ENCODE measurements at regions not wholly inside any gene's neighbourhood (a gene's known extent, or its start where the extent isn't known, plus 50 kb on each side); places are given as distances from the start of the nearest gene placed in this dataset.

DNA sequence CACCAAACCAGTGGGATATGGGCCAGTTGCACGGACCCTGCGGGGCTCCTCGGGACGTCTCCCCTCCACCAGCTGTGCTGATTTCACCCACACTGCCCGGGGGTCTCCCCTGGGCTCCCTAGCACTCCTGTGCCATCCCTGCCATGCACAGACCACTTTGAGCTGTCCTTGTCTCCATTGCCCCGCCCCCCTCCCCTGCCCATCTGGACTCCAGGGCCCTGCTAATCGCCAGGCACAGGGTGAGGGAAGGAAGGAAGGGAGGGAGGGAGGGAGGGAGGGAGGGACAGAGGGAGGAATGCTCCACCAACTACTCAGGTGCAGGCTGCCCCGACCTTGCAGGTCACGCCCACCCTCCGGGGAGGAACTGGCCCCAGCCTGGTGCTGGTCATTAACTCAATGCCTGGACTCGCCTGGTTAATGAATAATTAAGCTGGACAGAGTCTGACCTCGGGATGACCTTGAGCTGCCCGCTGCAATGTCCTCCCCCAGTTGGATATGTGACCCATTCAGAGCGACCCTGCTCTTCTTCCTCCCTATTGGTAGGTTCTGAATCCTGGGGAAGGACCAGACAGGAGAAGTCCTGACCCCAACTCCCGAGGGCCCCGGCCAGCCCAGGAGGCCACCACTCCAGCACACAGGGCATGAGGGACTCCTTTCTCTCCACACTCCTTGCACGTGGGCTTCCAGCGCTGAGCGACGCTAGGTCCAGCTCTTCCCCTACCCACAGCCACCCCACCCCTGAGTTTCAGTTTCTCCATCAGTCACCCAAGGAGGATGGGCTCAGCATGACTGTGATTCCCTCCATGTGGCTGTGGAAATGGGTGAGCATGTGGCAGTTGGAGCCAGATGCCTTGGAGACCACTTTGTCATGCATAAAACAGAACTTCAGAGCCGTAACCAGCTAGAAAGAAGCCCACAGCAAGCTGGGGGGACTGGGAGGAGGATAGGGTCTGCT, 62.1 kb downstream of the C9orf50 start:
- no peak overlapping the region for H3K27ac ChIP-seq (ENCODE audit: low read depth in 1 of 2, low read length in 1 of 2)
- H3K9ac ChIP-seq (ENCODE audit: insufficient read depth in 1 of 2, low read length in 2 of 2), result no peak overlapping the region
- H3K36me3 ChIP-seq (ENCODE audit: control insufficient read depth in 4 of 4, insufficient read depth in 4 of 4, low read length in 4 of 4), result no peaks in the 10 kb centered on the region
- TF ChIP-seq, protein P1, sequence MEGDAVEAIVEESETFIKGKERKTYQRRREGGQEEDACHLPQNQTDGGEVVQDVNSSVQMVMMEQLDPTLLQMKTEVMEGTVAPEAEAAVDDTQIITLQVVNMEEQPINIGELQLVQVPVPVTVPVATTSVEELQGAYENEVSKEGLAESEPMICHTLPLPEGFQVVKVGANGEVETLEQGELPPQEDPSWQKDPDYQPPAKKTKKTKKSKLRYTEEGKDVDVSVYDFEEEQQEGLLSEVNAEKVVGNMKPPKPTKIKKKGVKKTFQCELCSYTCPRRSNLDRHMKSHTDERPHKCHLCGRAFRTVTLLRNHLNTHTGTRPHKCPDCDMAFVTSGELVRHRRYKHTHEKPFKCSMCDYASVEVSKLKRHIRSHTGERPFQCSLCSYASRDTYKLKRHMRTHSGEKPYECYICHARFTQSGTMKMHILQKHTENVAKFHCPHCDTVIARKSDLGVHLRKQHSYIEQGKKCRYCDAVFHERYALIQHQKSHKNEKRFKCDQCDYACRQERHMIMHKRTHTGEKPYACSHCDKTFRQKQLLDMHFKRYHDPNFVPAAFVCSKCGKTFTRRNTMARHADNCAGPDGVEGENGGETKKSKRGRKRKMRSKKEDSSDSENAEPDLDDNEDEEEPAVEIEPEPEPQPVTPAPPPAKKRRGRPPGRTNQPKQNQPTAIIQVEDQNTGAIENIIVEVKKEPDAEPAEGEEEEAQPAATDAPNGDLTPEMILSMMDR (IDR thresholded peaks at IDR 0.05; ENCODE audit: control extremely low read depth, extremely low read depth), result no peak
- WGBS, 2 donors, result 66 to 69% methylated on average over 19 to 21 of the region's 21 CpGs
- no peak overlapping the region for H3K4me3 ChIP-seq
- no peaks in the 10 kb centered on the region for H3K27me3 ChIP-seq (ENCODE audit: control insufficient read depth in 3 of 3, insufficient read depth in 3 of 3, low read length in 2 of 3)
- H3K9me3 ChIP-seq (ENCODE audit: control insufficient read depth in 4 of 4, insufficient read depth in 3 of 4, low read length in 3 of 4), result no peaks in the 10 kb centered on the region
- DNase-seq, result peak in 2 of 3 donors; percentile 49 to 52
- ATAC-seq (ENCODE audit: insufficient read depth, low FRiP score), result no peak
- H3K4me1 ChIP-seq (ENCODE audit: control insufficient read depth in 5 of 5, insufficient read depth in 5 of 5, low read length in 5 of 5), result peaks cover 0 to 59% (median 25%) of the 10 kb centered on the region in 5 donors

DNA sequence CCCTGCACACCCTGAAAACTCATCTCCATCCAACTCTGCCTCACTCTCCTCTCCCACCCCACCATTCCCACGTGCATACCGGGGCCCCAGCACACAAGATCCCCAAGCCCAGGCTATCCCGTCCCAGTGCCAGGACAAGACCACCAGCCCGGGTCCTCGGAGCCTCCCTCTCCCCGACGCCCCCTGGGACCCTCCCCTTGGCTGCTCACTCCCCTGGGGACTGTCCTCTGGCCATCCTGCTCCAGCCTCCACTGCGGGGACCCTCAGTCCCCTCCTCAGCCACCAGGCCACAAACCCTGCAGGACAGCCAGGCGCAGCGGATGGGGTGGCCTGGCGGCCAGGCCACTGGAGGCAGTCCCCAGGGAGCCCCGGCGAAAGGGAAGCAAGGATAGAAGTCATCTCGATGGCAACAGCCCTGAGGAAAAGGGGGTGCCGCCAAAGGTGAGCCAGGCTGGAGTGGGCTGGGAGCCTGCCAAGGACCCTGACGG, 62.8 kb downstream of the C9orf50 start:
- H3K9ac ChIP-seq (ENCODE audit: insufficient read depth in 1 of 2, low read length in 2 of 2), result no peak overlapping the region
- 71 to 73% methylated on average over 14 to 16 of the region's 16 CpGs for WGBS, 2 donors
- no peaks in the 10 kb centered on the region for H3K27me3 ChIP-seq (ENCODE audit: control insufficient read depth in 3 of 3, insufficient read depth in 3 of 3, low read length in 2 of 3)
- H3K4me3 ChIP-seq, result no peak overlapping the region
- H3K27ac ChIP-seq (ENCODE audit: low read depth in 1 of 2, low read length in 1 of 2), result no peak overlapping the region
- H3K9me3 ChIP-seq (ENCODE audit: control insufficient read depth in 4 of 4, insufficient read depth in 3 of 4, low read length in 3 of 4), result no peaks in the 10 kb centered on the region
- TF ChIP-seq, protein P1 (IDR thresholded peaks at IDR 0.05; ENCODE audit: control extremely low read depth, extremely low read depth), result no peak
- DNase-seq, result peak in 1 of 3 donors; percentile 28
- H3K4me1 ChIP-seq (ENCODE audit: control insufficient read depth in 5 of 5, insufficient read depth in 5 of 5, low read length in 5 of 5), result peaks cover 0 to 59% (median 25%) of the 10 kb centered on the region in 5 donors
- no peak for ATAC-seq (ENCODE audit: insufficient read depth, low FRiP score)
- H3K36me3 ChIP-seq (ENCODE audit: control insufficient read depth in 4 of 4, insufficient read depth in 4 of 4, low read length in 4 of 4), result no peaks in the 10 kb centered on the region

DNA sequence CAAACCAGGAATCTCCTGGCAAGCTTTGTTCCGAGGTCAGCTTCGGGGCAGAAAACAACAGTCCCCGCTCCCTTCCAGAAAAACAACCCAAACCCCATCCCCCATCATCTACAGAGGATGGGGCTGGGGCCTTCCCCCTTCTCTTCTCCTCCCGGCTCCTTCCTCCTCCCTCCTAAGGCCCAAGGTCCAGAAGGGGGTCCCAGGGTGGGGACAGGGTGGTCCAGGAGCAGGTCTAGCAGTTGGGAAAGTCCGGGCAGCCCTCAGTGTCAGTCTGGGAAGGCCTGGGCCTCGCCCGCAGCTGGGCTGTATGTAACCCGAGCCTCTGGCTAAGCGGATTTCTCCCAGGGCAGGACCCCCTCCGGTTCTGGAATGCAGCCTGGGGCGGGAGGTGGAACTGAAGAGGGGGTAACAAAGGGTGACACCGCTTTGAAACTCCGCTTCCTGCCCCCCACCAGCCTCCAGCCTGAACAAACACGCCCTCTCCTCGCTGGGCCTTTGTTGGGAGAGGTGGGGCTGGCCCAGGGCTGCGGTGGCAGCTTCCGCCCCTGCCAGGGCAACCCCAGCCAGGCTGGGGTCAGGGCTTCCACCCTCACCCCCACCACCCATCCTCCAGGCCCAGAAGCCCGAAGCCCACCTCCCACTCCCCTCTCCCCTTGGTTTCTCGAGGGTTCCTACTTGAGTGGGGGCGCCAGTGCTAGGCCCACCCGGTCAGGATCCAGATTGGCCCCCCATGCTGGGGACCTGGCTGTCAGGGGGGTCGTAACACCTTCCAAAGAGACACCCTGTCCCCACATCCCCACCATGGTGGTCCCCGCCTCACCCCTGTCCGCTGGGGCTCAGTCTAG, 63.5 kb downstream of the C9orf50 start:
- Histone ChIP-seq H3K9me3 (ENCODE audit: control insufficient read depth in 4 of 4, insufficient read depth in 3 of 4, low read length in 3 of 4) (no peaks in the 10 kb centered on the region), H3K36me3 (ENCODE audit: control insufficient read depth in 4 of 4, insufficient read depth in 4 of 4, low read length in 4 of 4) (no peaks in the 10 kb centered on the region), H3K9ac (ENCODE audit: insufficient read depth in 1 of 2, low read length in 2 of 2) (peak overlapping the region; percentile 21 to 73), H3K27me3 (ENCODE audit: control insufficient read depth in 3 of 3, insufficient read depth in 3 of 3, low read length in 2 of 3) (no peaks in the 10 kb centered on the region), H3K27ac (ENCODE audit: low read depth in 1 of 2, low read length in 1 of 2) (no peak overlapping the region), H3K4me1 (ENCODE audit: control insufficient read depth in 5 of 5, insufficient read depth in 5 of 5, low read length in 5 of 5) (peaks cover 0 to 57% (median 24%) of the 10 kb centered on the region in 5 donors), H3K4me3 (no peak overlapping the region)
- ATAC-seq (ENCODE audit: insufficient read depth, low FRiP score) (no peak), DNase-seq (peak; percentile 95 to 97 (median 95))
- 66 to 74% methylated on average over 23 to 24 of the region's 24 CpGs for WGBS, 2 donors
- TF ChIP-seq, protein P1 (IDR thresholded peaks at IDR 0.05; ENCODE audit: control extremely low read depth, extremely low read depth), result no peak

All from lung (tissue), 11 donors.